Esophagus muscularis mucosa (tissue), 4 donors: ENCODE measurements at regions not wholly inside any gene's neighbourhood (a gene's known extent, or its start where the extent isn't known, plus 50 kb on each side); places are given as distances from the start of the nearest gene placed in this dataset.

Experiments used
- CTCF ChIP-seq, 3 experiments: fragments of 200-600 bp in 2 of 3; fragments of 450-650 bp in 1 of 3; sonication (generic) in 2 of 3; IDR thresholded peaks; one replicate each; pipeline ENCODE4 v1.5.1; 2017 to 2019; ENCODE audit warnings: antibody characterized with exemption in 3 of 3, mild to moderate bottlenecking in 2 of 3, moderate library complexity in 1 of 3
- EP300 ChIP-seq: sonication (generic); formaldehyde crosslinking; IDR thresholded peaks from one replicate; pipeline ENCODE4 v1.6.1; 2017; ENCODE audit warnings: antibody characterized with exemption
- POLR2AphosphoS5 ChIP-seq, 2 donors: sonication (generic); formaldehyde crosslinking; IDR thresholded peaks; one replicate each; pipeline ENCODE4 v1.6.1; 2017; ENCODE audit warnings: antibody characterized with exemption in 2 of 2

- no peak for TF ChIP-seq CTCF (IDR thresholded peaks at IDR 0.05)
- TF ChIP-seq POLR2AphosphoS5 (IDR thresholded peaks at IDR 0.05): no peak
- no peak for TF ChIP-seq EP300
Measured at GRCh38 chr9:78856144-78856543, 559.2 kb downstream of the PSAT1 start.
